PFSK-1 (cell line): ENCODE measurements at regions not wholly inside any gene's neighbourhood (a gene's known extent, or its start where the extent isn't known, plus 50 kb on each side); places are given as distances from the start of the nearest gene placed in this dataset.

Experiments used
- FOXP2 ChIP-seq: optimal IDR thresholded peaks from 2 replicates; pipeline ENCODE3; 2011; ENCODE audit warnings: borderline replicate concordance, control low read depth, inconsistent platforms; ENCODE audit not compliant: insufficient read depth; ENCODE audit errors: extremely low read length, extremely low read depth
- POLR2AphosphoS5 ChIP-seq: IDR thresholded peaks from 2 replicates; pipeline ENCODE4 v1.6.1; 2012; ENCODE audit warnings: low read depth, mild to moderate bottlenecking, control low read depth, low read length, moderate library complexity
- TAF1 ChIP-seq: IDR thresholded peaks from 2 replicates; pipeline ENCODE4 v1.6.1; 2012; ENCODE audit warnings: low read length, control low read depth, borderline replicate concordance; ENCODE audit not compliant: insufficient read depth
- TF ChIP-seq, protein P1 (sequence below), 2 experiments: IDR thresholded peaks; 2 replicates each; pipeline versions ENCODE4 v1.6.1 to v1.8.0; 2011 to 2012; ENCODE audit warnings: low read depth in 2 of 2, low read length in 2 of 2, control low read depth in 1 of 2, inconsistent platforms in 1 of 2, mild to moderate bottlenecking in 1 of 2, moderate library complexity in 1 of 2; ENCODE audit not compliant: insufficient read depth in 1 of 2

DNA sequence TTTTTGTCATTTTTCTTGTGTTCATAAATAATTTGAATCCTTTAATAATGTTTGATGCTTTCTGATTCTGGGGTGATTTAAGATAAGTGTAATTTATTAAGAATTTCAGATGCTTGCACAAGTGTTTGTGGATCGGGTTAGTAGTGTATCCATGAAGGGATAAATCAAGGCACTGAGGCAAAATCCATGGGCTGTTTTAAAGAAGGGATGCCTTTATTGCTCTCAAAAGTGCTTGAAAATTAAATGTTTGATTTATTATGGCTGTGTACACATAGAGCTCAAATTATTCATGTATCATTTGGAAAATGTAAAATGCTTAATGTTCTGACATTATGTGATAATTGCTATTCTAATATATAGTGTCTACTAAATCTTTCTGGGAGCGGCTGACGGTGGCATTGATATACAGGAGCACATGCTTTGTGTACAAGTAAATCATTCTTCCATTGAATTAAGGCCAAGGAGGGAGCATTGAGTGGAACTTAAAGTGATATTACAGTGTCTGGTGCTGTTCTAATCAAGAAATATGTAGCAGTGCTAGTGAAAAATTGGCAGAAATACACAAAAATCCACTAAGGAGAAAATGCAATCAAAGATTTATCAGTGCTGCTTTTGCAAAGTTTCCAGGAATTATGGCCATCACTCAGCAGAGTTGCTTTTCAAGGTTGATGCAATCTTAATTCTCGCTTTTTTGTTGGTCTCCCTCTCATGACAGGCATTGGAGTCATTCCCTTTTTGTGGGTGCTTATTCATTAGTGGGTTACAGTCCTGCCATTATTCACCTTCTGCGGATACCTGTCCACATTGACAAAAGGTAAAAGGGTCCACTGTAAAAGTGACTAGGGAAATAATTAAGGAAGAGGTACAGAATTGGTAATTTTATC is 181.6 kb downstream of the MFSD1 start:
- TF ChIP-seq, protein P1, sequence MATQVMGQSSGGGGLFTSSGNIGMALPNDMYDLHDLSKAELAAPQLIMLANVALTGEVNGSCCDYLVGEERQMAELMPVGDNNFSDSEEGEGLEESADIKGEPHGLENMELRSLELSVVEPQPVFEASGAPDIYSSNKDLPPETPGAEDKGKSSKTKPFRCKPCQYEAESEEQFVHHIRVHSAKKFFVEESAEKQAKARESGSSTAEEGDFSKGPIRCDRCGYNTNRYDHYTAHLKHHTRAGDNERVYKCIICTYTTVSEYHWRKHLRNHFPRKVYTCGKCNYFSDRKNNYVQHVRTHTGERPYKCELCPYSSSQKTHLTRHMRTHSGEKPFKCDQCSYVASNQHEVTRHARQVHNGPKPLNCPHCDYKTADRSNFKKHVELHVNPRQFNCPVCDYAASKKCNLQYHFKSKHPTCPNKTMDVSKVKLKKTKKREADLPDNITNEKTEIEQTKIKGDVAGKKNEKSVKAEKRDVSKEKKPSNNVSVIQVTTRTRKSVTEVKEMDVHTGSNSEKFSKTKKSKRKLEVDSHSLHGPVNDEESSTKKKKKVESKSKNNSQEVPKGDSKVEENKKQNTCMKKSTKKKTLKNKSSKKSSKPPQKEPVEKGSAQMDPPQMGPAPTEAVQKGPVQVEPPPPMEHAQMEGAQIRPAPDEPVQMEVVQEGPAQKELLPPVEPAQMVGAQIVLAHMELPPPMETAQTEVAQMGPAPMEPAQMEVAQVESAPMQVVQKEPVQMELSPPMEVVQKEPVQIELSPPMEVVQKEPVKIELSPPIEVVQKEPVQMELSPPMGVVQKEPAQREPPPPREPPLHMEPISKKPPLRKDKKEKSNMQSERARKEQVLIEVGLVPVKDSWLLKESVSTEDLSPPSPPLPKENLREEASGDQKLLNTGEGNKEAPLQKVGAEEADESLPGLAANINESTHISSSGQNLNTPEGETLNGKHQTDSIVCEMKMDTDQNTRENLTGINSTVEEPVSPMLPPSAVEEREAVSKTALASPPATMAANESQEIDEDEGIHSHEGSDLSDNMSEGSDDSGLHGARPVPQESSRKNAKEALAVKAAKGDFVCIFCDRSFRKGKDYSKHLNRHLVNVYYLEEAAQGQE (IDR thresholded peaks at IDR 0.05; ENCODE audit: insufficient read depth in 1 of 2, low read depth in 2 of 2, low read length in 2 of 2) = no peak
- TF ChIP-seq TAF1 = no peak
- TF ChIP-seq POLR2AphosphoS5 = no peak
- no peak for TF ChIP-seq FOXP2
